NCI-H69 (cell line): ENCODE measurements at regions not wholly inside any gene's neighbourhood (a gene's known extent, or its start where the extent isn't known, plus 50 kb on each side); places are given as distances from the start of the nearest gene placed in this dataset.

ENCODE experiments used
- DNase-seq: peaks from one replicate; lab custom pipeline; 2025; lab: John Stamatoyannopoulos, UW

GRCh38 chr4:81946996-81947395 lies 426.8 kb downstream of the HNRNPD start:
- no peak for DNase-seq

GRCh38 chr4:81930506-81931238 lies 443.1 kb downstream of the HNRNPD start:
- no peak for DNase-seq

GRCh38 chr4:81923140-81923539 lies 450.7 kb downstream of the HNRNPD start:
- DNase-seq = no peak

- DNase-seq = no peak
Measured at GRCh38 chr4:81922313-81922712, 450.6 kb upstream of the RASGEF1B start.

- peak; percentile 86 for DNase-seq
Measured at GRCh38 chr4:81921751-81922159, 450.0 kb upstream of the RASGEF1B start.

GRCh38 chr4:81919810-81920209 lies 448.1 kb upstream of the RASGEF1B start:
- no peak for DNase-seq

- DNase-seq = peak; percentile 71
Measured at GRCh38 chr4:81919223-81919622, 447.5 kb upstream of the RASGEF1B start.

- no peak for DNase-seq
Measured at GRCh38 chr4:81915430-81915829, 443.7 kb upstream of the RASGEF1B start.

GRCh38 chr4:81914623-81915022 lies 442.9 kb upstream of the RASGEF1B start:
- no peak for DNase-seq

- DNase-seq = peak; percentile 76
Measured at GRCh38 chr4:81913427-81913879, 441.7 kb upstream of the RASGEF1B start.

GRCh38 chr4:81912376-81913030 lies 440.8 kb upstream of the RASGEF1B start:
- DNase-seq = no peak

GRCh38 chr4:81906905-81907304 lies 435.2 kb upstream of the RASGEF1B start:
- no peak for DNase-seq

- no peak for DNase-seq
Measured at GRCh38 chr4:81905971-81906370, 434.3 kb upstream of the RASGEF1B start.

GRCh38 chr4:81904121-81904520 lies 432.4 kb upstream of the RASGEF1B start:
- no peak for DNase-seq

- DNase-seq = peak; percentile 33
Measured at GRCh38 chr4:81903212-81903611, 431.5 kb upstream of the RASGEF1B start.

- no peak for DNase-seq
Measured at GRCh38 chr4:81898862-81899504, 427.3 kb upstream of the RASGEF1B start.

- peak; percentile 84 for DNase-seq
Measured at GRCh38 chr4:81896936-81897335, 425.2 kb upstream of the RASGEF1B start.

- peak; percentile 79 for DNase-seq
Measured at GRCh38 chr4:81891005-81891996, 419.6 kb upstream of the RASGEF1B start.

GRCh38 chr4:81884986-81885385 lies 413.3 kb upstream of the RASGEF1B start:
- no peak for DNase-seq

- DNase-seq = no peak
Measured at GRCh38 chr4:81883530-81884450, 412.1 kb upstream of the RASGEF1B start.

GRCh38 chr4:81883004-81883403 lies 411.3 kb upstream of the RASGEF1B start:
- no peak for DNase-seq
